ENCODE measurements at regions not wholly inside any gene's neighbourhood (a gene's known extent, or its start where the extent isn't known, plus 50 kb on each side); places are given as distances from the start of the nearest gene placed in this dataset.

DNA sequence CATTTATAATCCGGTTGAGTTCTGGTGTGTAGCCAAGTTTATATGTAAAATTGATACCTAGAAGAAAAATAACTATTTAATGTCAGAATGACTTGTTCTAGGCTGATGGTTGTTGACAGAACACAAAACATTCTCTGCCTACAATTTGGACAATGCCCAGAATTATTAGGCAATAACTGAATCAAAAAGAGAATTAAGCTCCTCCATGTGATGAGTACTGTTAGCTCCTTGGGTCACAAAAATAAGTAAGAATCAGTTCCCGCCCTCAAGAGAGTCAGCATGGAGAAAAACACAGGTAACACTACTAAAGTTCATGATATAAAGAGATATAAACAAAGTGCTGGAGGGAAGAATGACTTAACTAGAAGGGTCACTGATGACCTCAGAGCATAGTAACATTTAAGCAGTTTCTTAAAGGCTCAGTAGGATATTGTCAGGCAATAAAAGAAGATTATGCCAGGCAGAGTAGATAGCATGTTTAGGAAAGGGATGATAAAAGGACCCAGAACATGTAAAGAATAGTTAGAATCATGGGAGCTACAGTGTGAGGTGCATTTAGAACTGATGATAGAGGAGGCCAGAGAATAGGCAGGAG, 200.5 kb upstream of the ACTBL2 start:
- TF ChIP-seq CTCF (IDR thresholded peaks at IDR 0.05; ENCODE audit: borderline replicate concordance, extremely low read depth, low read length, poor library complexity, severe bottlenecking) = no peak
- no peak for TF ChIP-seq EZH2 (IDR thresholded peaks at IDR 0.05; ENCODE audit: borderline replicate concordance, low read depth, low read length, severe bottlenecking)
